MCF 10A (cell line): ENCODE measurements at regions not wholly inside any gene's neighbourhood (a gene's known extent, or its start where the extent isn't known, plus 50 kb on each side); places are given as distances from the start of the nearest gene placed in this dataset.

Experiments used
- BruUV-seq: library from RNA; stranded (reverse); fragments of 400-500 nt; replicated peaks from 2 replicates; lab custom pipeline; 2021; lab: Mats Ljungman, UMichigan
- CTCF ChIA-PET: fragments of 300-600 bp; sonication (Branson Sonifier 250); formaldehyde crosslinking; extraction: SDS; loops from one replicate; lab custom pipeline; 2021; ENCODE audit warnings: antibody characterized with exemption, inconsistent platforms; lab: Yijun Ruan, JAX
- POLR2A ChIA-PET: fragments of 300-600, 350-650 bp; sonication (Branson Sonifier 250); formaldehyde crosslinking; extraction: SDS; loops from one replicate; lab custom pipeline; 2020; ENCODE audit warnings: antibody characterized with exemption, inconsistent platforms; lab: Yijun Ruan, JAX
- DNase-seq: peaks from one replicate; pipeline ENCODE4 v3.0.0-alpha.2; 2018; ENCODE audit not compliant: unreplicated experiment
- H3K27ac Mint-ChIP-seq: one replicate; pipeline ENCODE4 v1.8.0; 2022; ENCODE audit warnings: mild to moderate bottlenecking, low read depth, mixed read lengths; ENCODE audit not compliant: unreplicated experiment
- H3K27me3 Mint-ChIP-seq: one replicate; pipeline ENCODE4 v1.8.0; 2022; ENCODE audit warnings: mixed read lengths; ENCODE audit not compliant: insufficient read depth, unreplicated experiment
- H3K36me3 Mint-ChIP-seq: one replicate; pipeline ENCODE4 v1.8.0; 2022; ENCODE audit warnings: mild to moderate bottlenecking, moderate library complexity, mixed read lengths; ENCODE audit not compliant: insufficient read depth, unreplicated experiment
- H3K4me1 Mint-ChIP-seq: one replicate; pipeline ENCODE4 v1.8.0; 2022; ENCODE audit warnings: mixed read lengths; ENCODE audit not compliant: insufficient read depth, unreplicated experiment
- H3K4me3 Mint-ChIP-seq: one replicate; pipeline ENCODE4 v1.8.0; 2022; ENCODE audit warnings: mild to moderate bottlenecking, moderate library complexity, mixed read lengths; ENCODE audit not compliant: unreplicated experiment
- H3K9me3 Mint-ChIP-seq: one replicate; pipeline ENCODE4 v1.8.0; 2022; ENCODE audit warnings: mixed read lengths; ENCODE audit not compliant: unreplicated experiment
- intact Hi-C: fragments of 100-400 bp; cut with micrococcal nuclease; formaldehyde crosslinking; loops from 2 replicates; pipeline ENCODE4 v1.14.1; 2022
- TF ChIP-seq, protein P1 (sequence below): fragments of 200-600 bp; IDR thresholded peaks from one replicate; pipeline ENCODE4 v1.8.0; 2022; ENCODE audit warnings: antibody characterized with exemption, mild to moderate bottlenecking; ENCODE audit not compliant: unreplicated experiment

DNA sequence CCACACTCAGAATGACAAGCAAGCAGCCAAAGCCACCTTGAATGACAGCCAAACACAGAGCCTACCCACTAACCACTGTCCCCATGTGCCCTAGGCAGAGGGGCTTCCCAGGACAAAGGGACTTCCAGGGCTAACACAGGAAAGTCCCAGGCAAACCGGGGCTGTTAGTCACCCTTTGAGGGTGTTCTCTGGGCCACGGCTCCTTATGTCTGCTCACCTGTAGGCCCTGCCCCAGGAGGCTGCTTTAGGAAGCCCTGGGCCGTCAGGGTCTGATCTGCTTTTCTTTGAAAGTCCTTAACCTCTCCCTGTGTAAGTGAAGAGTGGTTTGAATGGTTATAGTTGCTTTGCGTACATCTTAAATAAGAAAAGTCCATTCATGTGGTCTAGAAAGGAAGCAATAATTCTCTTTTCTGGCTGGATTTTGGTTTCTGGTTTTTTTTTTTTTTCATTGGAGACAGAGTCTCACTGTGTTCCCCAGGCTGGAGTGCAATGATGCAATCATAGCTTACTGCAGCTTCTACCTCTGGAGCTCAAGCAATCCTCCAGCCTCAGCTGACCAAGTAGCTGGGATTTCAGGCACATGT, 161.4 kb downstream of the EFNB2 start:
- BruUV-seq, result no TSS peak
- ChIA-PET CTCF (interaction anchor here (0.7 to 0.9 kb wide), 2 partner anchors 16 to 98 kb away, joined by 3 read pairs; no protein-coding TSS in a partner anchor), POLR2A (interaction anchor here (0.7 kb wide), 1 partner anchor 12 kb away, joined by 3 read pairs; no protein-coding TSS in a partner anchor)
- Mint-ChIP-seq H3K27ac (peak overlapping the region; percentile 41), H3K4me1 (peaks cover 47% of the 10 kb centered on the region), H3K9me3 (no peaks in the 10 kb centered on the region), H3K4me3 (no peak overlapping the region), H3K27me3 (no peaks in the 10 kb centered on the region), H3K36me3 (no peaks in the 10 kb centered on the region)
- TF ChIP-seq, protein P1, sequence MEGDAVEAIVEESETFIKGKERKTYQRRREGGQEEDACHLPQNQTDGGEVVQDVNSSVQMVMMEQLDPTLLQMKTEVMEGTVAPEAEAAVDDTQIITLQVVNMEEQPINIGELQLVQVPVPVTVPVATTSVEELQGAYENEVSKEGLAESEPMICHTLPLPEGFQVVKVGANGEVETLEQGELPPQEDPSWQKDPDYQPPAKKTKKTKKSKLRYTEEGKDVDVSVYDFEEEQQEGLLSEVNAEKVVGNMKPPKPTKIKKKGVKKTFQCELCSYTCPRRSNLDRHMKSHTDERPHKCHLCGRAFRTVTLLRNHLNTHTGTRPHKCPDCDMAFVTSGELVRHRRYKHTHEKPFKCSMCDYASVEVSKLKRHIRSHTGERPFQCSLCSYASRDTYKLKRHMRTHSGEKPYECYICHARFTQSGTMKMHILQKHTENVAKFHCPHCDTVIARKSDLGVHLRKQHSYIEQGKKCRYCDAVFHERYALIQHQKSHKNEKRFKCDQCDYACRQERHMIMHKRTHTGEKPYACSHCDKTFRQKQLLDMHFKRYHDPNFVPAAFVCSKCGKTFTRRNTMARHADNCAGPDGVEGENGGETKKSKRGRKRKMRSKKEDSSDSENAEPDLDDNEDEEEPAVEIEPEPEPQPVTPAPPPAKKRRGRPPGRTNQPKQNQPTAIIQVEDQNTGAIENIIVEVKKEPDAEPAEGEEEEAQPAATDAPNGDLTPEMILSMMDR, result no peak
- intact Hi-C loops, result no loop called here
- peak; percentile 48 for DNase-seq

DNA sequence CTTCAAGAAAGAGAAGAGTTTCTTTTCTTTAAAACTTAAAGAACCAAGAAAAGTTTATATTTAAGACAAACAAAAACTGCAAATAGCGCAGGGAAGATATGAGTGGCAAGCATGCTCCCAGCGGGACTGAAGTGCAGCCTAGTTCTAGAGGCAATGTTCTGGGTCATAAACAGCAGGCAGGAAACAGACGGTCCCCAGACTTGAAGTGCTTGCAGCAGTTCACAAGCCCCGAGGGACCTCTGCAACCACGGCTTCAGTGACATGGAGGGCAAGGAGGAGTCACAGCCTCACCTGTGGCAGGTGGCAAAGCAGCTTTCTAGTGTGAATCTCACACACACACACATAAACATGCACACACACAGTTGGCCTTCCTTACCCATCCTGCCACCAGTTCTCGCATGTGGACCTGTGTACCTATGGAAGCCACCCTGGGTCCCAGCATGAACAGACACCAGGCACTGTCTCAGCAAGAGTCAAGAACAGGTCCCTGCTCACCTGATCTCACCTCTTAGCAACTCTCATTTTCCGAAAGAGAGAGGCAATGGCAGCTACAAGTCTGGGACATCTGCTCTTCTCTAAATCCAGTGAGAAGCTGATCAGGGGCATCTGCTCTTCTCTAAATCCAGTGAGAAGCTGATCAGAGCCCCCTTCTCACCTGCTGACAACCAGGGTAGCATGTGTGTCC, 162.0 kb downstream of the EFNB2 start:
- no peak overlapping the region for H3K27ac Mint-ChIP-seq
- no TSS peak for BruUV-seq
- H3K4me3 Mint-ChIP-seq, result no peak overlapping the region
- H3K9me3 Mint-ChIP-seq, result no peaks in the 10 kb centered on the region
- intact Hi-C loops, result no loop called here
- no peaks in the 10 kb centered on the region for H3K36me3 Mint-ChIP-seq
- peaks cover 41% of the 10 kb centered on the region for H3K4me1 Mint-ChIP-seq
- ChIA-PET POLR2A (interaction anchor here (0.7 kb wide), 1 partner anchor 11 kb away, joined by 3 read pairs; no protein-coding TSS in a partner anchor), CTCF (no interaction called here)
- TF ChIP-seq, protein P1, result no peak
- no peak for DNase-seq
- H3K27me3 Mint-ChIP-seq, result no peaks in the 10 kb centered on the region

GRCh38 chr13:106372199-106373155, 163.0 kb downstream of the EFNB2 start:
- Mint-ChIP-seq H3K36me3 (no peaks in the 10 kb centered on the region), H3K27me3 (no peaks in the 10 kb centered on the region), H3K27ac (no peak overlapping the region), H3K4me1 (peaks cover 37% of the 10 kb centered on the region), H3K9me3 (no peaks in the 10 kb centered on the region), H3K4me3 (no peak overlapping the region)
- intact Hi-C loops, result no loop called here
- POLR2A ChIA-PET, result interaction anchor here (0.6 kb wide), 1 partner anchor 70 kb away, joined by 4 read pairs; no protein-coding TSS in a partner anchor
- BruUV-seq, result no TSS peak
- DNase-seq, result no peak
- CTCF ChIA-PET, result no interaction called here
- TF ChIP-seq, protein P1, result no peak
